Duodenal mucosa (tissue), 2 donors: ENCODE measurements at regions not wholly inside any gene's neighbourhood (a gene's known extent, or its start where the extent isn't known, plus 50 kb on each side); places are given as distances from the start of the nearest gene placed in this dataset.
"Not testable (repeated sequence)": the region's sequence is repeated elsewhere in the genome, so short reads cannot be mapped to it uniquely, and the experiment has no call there.

Experiments
- H3K27ac ChIP-seq: one replicate; pipeline ENCODE4 v1.7.0; 2013; ENCODE audit warnings: low read depth, low read length
- H3K27me3 ChIP-seq, 2 donors: one replicate each; pipeline ENCODE4 v1.7.0; 2013; ENCODE audit warnings: low read length in 2 of 2, control low read depth in 1 of 2; ENCODE audit not compliant: insufficient read depth in 2 of 2, control insufficient read depth in 1 of 2
- H3K36me3 ChIP-seq, 2 donors: one replicate each; pipeline ENCODE4 v1.7.0; 2013; ENCODE audit warnings: low read length in 2 of 2, control low read depth in 1 of 2; ENCODE audit not compliant: insufficient read depth in 2 of 2, control insufficient read depth in 1 of 2
- H3K4me1 ChIP-seq, 2 donors: one replicate each; pipeline ENCODE4 v1.7.0; 2013; ENCODE audit warnings: low read length in 2 of 2, control low read depth in 1 of 2; ENCODE audit not compliant: insufficient read depth in 2 of 2, control insufficient read depth in 1 of 2
- H3K4me3 ChIP-seq, 2 donors: one replicate each; pipeline ENCODE4 v1.7.0; 2013; ENCODE audit warnings: low read length in 2 of 2, low read depth in 1 of 2
- H3K9ac ChIP-seq, 2 donors: one replicate each; pipeline ENCODE4 v1.7.0; 2013; ENCODE audit warnings: low read length in 2 of 2, low read depth in 1 of 2
- H3K9me3 ChIP-seq, 2 donors: one replicate each; pipeline ENCODE4 v1.7.0; 2013; ENCODE audit warnings: low read length in 2 of 2, control low read depth in 1 of 2; ENCODE audit not compliant: control insufficient read depth in 1 of 2

GRCh38 chr6:76959177-76959576 lies 504.1 kb downstream of the HTR1B start:
- not testable (repeated sequence) for H3K36me3 ChIP-seq, H3K4me1 ChIP-seq, H3K27ac ChIP-seq, H3K27me3 ChIP-seq, H3K4me3 ChIP-seq, H3K9ac ChIP-seq, H3K9me3 ChIP-seq

DNA sequence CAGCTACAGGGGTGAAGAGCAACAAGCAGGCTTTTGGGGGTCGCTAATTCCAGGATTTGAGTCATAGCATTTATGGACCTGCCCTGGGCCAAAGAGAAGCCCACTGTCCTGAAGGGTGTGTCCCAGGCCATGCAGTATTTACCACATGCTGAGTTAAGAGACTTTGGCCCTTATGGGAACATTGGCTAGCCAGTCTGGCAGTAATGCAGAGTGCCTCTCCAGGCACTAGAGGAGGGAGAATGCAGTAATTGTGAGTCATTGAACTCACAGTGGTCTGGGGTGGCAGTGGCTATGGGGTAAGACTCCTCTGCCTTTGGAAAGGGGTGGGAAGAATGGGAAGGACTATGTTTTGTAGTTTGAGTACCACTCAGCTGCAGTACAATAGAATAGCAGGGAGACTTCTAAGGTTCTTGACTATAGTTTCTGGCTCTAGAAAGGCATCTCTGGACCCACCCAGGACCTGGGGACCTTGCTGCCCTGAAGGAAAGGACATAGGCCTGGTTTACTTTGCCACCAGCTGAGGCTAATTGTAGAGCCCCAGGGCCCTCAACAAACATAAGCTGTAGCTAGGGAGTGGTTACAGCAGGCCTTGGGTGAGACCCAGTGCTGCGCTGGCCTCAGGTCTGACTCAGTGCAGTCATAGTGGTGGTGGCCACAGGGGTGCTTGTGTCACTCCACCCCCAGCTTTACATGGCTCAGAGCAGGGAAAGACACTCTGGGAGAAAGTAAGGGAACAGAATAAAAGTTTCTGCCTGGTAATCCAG lies 520.9 kb downstream of the HTR1B start:
- no peak overlapping the region for H3K9ac ChIP-seq
- no peaks in the 10 kb centered on the region for H3K4me1 ChIP-seq
- no peaks in the 10 kb centered on the region for H3K9me3 ChIP-seq
- no peak overlapping the region for H3K27ac ChIP-seq
- H3K27me3 ChIP-seq, result no peaks in the 10 kb centered on the region
- no peak overlapping the region for H3K4me3 ChIP-seq
- no peaks in the 10 kb centered on the region for H3K36me3 ChIP-seq

DNA sequence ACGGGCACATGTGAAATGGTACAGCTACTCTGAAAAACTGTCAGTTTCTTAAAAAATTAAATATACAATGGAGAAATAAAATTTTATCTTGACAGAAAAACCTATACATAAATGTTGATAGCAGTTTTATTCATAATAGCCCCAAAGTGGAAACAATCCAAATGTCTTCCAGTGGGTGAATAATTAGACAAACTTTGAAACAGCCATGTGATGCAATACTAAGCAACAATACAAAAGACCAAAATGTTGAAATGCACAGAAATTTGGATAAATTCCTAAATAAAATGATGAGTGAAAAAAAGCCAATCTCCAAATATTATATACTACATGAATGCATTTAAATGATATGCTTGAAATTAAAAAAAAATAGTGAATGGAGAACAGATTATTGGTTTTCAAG lies 523.1 kb downstream of the HTR1B start:
- no peaks in the 10 kb centered on the region for H3K27me3 ChIP-seq
- H3K36me3 ChIP-seq, result no peaks in the 10 kb centered on the region
- H3K4me1 ChIP-seq, result no peaks in the 10 kb centered on the region
- H3K9me3 ChIP-seq, result no peaks in the 10 kb centered on the region
- no peak overlapping the region for H3K9ac ChIP-seq
- no peak overlapping the region for H3K4me3 ChIP-seq
- no peak overlapping the region for H3K27ac ChIP-seq

GRCh38 chr6:76914737-76915136 lies 548.6 kb downstream of the HTR1B start:
- H3K4me1 ChIP-seq, result no peaks in the 10 kb centered on the region

DNA sequence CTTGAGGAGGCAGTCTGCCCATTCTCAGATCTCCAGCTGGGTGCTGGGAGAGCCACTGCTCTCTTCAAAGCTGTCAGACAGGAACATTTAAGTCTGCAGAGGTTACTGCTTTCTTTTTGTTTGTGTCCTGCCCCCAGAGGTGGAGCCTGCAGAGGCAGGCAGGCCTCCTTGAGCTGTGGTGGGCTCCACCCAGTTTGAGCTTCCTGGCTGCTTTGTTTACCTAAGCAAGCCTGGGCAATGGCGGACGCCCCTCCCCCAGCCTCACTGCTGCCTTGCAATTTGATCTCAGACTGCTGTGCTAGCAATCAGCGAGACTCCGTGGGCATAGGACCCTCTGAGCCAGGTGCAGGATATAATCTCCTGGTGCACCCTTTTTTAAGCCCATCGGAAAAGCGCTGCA lies 557.8 kb downstream of the HTR1B start:
- H3K4me3 ChIP-seq, H3K27ac ChIP-seq, H3K4me1 ChIP-seq, H3K9me3 ChIP-seq, H3K27me3 ChIP-seq, H3K9ac ChIP-seq, H3K36me3 ChIP-seq: not testable (repeated sequence)

More at GRCh38 chr6:76914737-76915136, 548.6 kb downstream of the HTR1B start:
- Histone ChIP-seq H3K4me3 (no peak overlapping the region), H3K36me3 (no peaks in the 10 kb centered on the region), H3K27me3 (no peaks in the 10 kb centered on the region), H3K9me3 (no peaks in the 10 kb centered on the region), H3K27ac (no peak overlapping the region), H3K9ac (no peak overlapping the region)

GRCh38 chr6:76892542-76892941 lies 570.7 kb downstream of the HTR1B start:
- peaks cover 0 to 4% of the 10 kb centered on the region in 2 donors for H3K9me3 ChIP-seq
- no peaks in the 10 kb centered on the region for H3K4me1 ChIP-seq
- H3K36me3 ChIP-seq, result no peaks in the 10 kb centered on the region
- no peak overlapping the region for H3K27ac ChIP-seq
- H3K9ac ChIP-seq, result no peak overlapping the region
- H3K4me3 ChIP-seq, result no peak overlapping the region
- no peaks in the 10 kb centered on the region for H3K27me3 ChIP-seq

DNA sequence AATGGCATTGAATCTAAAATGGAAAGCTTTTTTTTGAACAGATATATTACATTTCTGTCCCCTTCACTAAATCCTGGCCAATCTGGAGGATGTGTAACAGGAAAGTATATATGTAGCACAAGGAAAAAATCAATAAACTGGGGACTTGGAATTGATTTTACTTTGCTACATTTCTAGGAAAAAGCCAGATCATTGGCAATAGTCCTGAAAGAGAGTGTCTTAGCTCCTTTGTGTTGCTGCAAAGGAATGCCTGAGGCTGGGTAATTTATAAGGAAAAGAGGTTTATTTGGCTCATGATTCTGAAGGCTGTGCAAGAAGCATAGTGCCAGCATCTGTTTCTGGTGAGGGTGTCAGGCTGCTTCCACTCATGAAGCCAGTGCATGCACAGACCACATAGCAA lies 574.9 kb downstream of the HTR1B start:
- no peaks in the 10 kb centered on the region for H3K4me1 ChIP-seq
- H3K27me3 ChIP-seq, result no peaks in the 10 kb centered on the region
- no peaks in the 10 kb centered on the region for H3K9me3 ChIP-seq
- H3K4me3 ChIP-seq, result no peak overlapping the region
- no peak overlapping the region for H3K9ac ChIP-seq
- H3K27ac ChIP-seq, result no peak overlapping the region
- no peaks in the 10 kb centered on the region for H3K36me3 ChIP-seq

DNA sequence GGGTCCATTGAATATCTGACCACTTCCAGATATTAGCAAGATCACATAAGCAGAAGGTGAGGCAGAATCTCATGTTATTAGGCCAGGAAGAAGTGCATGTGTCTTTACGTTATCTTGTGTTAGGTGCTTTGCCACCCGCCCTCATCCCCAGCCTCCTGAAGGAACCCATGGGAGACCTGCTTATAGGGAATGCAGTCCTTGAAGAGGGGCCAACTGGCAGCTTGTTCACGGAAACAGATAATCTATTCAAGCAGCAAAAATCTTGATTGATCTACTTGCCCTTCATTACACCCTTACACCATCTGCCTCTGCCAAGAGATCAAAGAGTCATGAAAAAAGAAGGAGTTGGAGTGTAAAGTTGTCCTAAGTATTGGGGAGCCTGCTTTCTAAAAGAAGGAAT lies 576.4 kb downstream of the HTR1B start:
- Histone ChIP-seq H3K4me3 (no peak overlapping the region), H3K9ac (no peak overlapping the region), H3K27ac (no peak overlapping the region), H3K36me3 (no peaks in the 10 kb centered on the region), H3K4me1 (no peaks in the 10 kb centered on the region), H3K9me3 (no peaks in the 10 kb centered on the region), H3K27me3 (no peaks in the 10 kb centered on the region)

DNA sequence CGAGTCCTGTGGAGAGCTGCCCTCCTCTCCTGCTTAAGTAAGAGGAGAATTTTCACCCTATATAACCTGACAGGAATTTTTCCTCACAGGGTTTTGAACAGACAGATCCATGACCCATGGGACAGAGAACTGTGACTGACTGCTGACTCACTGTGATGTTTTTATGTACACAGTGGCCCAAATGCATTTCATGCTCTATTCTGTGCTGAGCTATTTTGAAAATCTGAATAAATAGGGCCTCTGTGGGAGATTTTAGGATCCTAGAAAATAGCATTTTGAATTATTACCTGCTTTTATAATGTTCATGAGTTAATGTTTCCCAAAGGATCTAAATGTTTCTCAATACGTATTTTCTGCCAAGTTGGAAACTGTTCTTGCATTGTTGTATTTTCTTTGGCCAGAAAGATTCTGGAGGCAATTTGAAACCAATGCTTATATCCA lies 577.4 kb downstream of the HTR1B start:
- H3K27ac ChIP-seq, result no peak overlapping the region
- no peaks in the 10 kb centered on the region for H3K9me3 ChIP-seq
- H3K4me1 ChIP-seq, result no peaks in the 10 kb centered on the region
- H3K27me3 ChIP-seq, result no peaks in the 10 kb centered on the region
- no peaks in the 10 kb centered on the region for H3K36me3 ChIP-seq
- no peak overlapping the region for H3K9ac ChIP-seq
- H3K4me3 ChIP-seq, result no peak overlapping the region

- Histone ChIP-seq H3K27me3 (no peaks in the 10 kb centered on the region), H3K9me3 (no peaks in the 10 kb centered on the region), H3K9ac (no peak overlapping the region), H3K27ac (no peak overlapping the region), H3K36me3 (no peaks in the 10 kb centered on the region), H3K4me3 (no peak overlapping the region), H3K4me1 (no peaks in the 10 kb centered on the region)
Observed at GRCh38 chr6:76881414-76881813, 581.9 kb downstream of the HTR1B start.
